Left lung (tissue), 4 donors: ENCODE measurements at regions not wholly inside any gene's neighbourhood (a gene's known extent, or its start where the extent isn't known, plus 50 kb on each side); places are given as distances from the start of the nearest gene placed in this dataset.

ENCODE experiments used
- ATAC-seq: fragments of 200-7000 bp; cut with Tn5 transposase; one replicate; pipeline ENCODE4 v1.9.1; 2020; ENCODE audit warnings: moderate library complexity
- DNase-seq, 4 donors: peaks; one replicate each; pipeline ENCODE4 v3.0.0-alpha.2; 2013 to 2020
- H3K27ac ChIP-seq, 2 donors: fragments of 200-600 bp; sonication (generic) in 1 of 2; one replicate each; pipeline versions ENCODE4 v1.5.0 to v1.8.0; 2020 to 2021
- H3K27me3 ChIP-seq, 2 donors: fragments of 200-600 bp; sonication (generic) in 1 of 2; one replicate each; pipeline versions ENCODE4 v1.5.0 to v1.8.0; 2020 to 2021
- H3K36me3 ChIP-seq, 2 donors: fragments of 200-600 bp; sonication (generic) in 1 of 2; one replicate each; pipeline versions ENCODE4 v1.5.0 to v1.8.0; 2020 to 2021
- H3K4me1 ChIP-seq, 2 donors: fragments of 200-600 bp; one replicate each; pipeline ENCODE4 v1.8.0; 2021
- H3K4me3 ChIP-seq, 2 donors: fragments of 200-600 bp; sonication (generic) in 1 of 2; one replicate each; pipeline versions ENCODE4 v1.5.0 to v1.8.0; 2020 to 2021; ENCODE audit warnings: mild to moderate bottlenecking in 1 of 2
- H3K9me3 ChIP-seq, 2 donors: fragments of 200-600 bp; sonication (generic) in 1 of 2; one replicate each; pipeline versions ENCODE4 v1.5.0 to v1.8.0; 2020 to 2021
- CTCF ChIP-seq, 2 donors: fragments of 200-600 bp; sonication (generic) in 1 of 2; IDR thresholded peaks; one replicate each; pipeline versions ENCODE4 v1.5.0 to v1.8.0; 2021; ENCODE audit warnings: antibody characterized with exemption in 2 of 2
- intact Hi-C, 2 donors: fragments of 100-400 bp; cut with DNase I; formaldehyde crosslinking; loops; one replicate each; pipeline versions ENCODE4 v1.11.2 to v1.14.2; 2022
- donor health status: DM: no; HTN: yes; CAD: no.
- donor health status: DM: no; HTN: no; CAD: no.

DNA sequence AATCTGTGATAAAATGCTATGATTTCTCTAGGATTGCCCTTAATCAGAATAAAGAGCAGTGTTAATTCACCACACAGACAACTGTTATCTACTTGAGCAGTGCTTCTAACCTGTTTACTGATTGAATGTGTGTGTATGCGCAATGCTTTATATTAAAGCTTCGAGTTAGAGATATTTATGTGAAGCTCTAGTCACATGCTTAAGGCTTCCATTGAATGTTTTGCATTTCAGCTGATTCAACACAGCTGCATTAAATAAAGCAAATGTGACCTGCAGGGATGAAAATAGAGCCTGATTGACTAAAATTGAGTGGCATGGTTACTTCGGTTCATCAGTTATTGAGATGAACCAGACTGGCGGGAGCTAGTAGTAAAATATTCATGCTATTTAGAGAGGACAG lies 395.3 kb downstream of the JRKL start:
- Histone ChIP-seq H3K27ac (no peak overlapping the region), H3K4me1 (no peaks in the 10 kb centered on the region), H3K9me3 (peaks cover 0 to 3% of the 10 kb centered on the region in 2 donors), H3K4me3 (no peak overlapping the region), H3K36me3 (no peaks in the 10 kb centered on the region), H3K27me3 (no peaks in the 10 kb centered on the region)
- no peak for TF ChIP-seq CTCF (IDR thresholded peaks at IDR 0.05)
- DNase-seq (no peak), ATAC-seq (no peak)
- intact Hi-C loops: no loop called here

DNA sequence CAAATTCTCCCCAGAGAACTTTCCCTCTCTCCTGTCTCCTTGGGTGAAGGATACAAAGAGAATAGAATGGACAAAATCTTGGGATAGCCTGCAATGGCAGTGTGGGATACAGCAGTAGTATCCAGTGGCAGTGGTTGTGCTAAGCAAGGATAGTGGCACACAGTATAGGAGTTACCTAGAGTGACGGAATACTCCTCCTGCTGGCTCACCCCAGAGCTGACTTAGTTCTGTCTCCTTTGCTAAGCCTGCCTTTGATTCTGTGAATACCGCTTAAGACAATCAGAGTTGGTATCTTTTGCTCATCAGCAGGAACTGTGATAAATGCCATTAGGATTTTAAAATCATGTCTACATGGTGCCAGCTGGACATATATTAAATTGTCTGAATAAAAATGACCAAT lies 404.3 kb downstream of the JRKL start:
- DNase-seq (no peak), ATAC-seq (no peak)
- intact Hi-C loops: no loop called here
- no peak for TF ChIP-seq CTCF (IDR thresholded peaks at IDR 0.05)
- H3K4me3 ChIP-seq: no peak overlapping the region
- H3K36me3 ChIP-seq: no peaks in the 10 kb centered on the region
- H3K9me3 ChIP-seq: peaks cover 0 to 5% of the 10 kb centered on the region in 2 donors
- H3K4me1 ChIP-seq: no peaks in the 10 kb centered on the region
- H3K27me3 ChIP-seq: no peaks in the 10 kb centered on the region
- no peak overlapping the region for H3K27ac ChIP-seq

DNA sequence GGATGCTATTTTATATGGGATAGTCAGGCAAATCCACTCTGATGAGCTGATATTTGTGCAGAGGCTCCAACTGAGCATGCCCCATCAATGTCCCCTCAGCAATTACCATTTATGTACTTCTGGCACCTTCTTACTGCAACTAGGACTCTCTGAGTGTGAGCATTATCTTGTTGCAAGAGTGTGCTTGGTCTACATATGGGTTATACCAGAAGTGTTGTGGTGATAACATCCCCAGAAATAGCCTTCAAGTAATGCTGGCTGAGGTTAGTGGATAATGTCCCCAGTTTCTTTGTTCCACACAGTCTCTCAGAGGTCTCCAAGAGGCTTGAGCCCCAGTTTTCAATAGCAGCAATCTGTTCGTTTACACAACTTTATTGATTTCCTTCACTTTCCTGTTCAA lies 408.6 kb downstream of the JRKL start:
- no peak for ATAC-seq
- no peaks in the 10 kb centered on the region for H3K4me1 ChIP-seq
- no peak for TF ChIP-seq CTCF (IDR thresholded peaks at IDR 0.05)
- intact Hi-C loops: no loop called here
- no peaks in the 10 kb centered on the region for H3K27me3 ChIP-seq
- DNase-seq: no peak
- no peaks in the 10 kb centered on the region for H3K36me3 ChIP-seq
- no peaks in the 10 kb centered on the region for H3K9me3 ChIP-seq
- no peak overlapping the region for H3K4me3 ChIP-seq
- H3K27ac ChIP-seq: no peak overlapping the region

DNA sequence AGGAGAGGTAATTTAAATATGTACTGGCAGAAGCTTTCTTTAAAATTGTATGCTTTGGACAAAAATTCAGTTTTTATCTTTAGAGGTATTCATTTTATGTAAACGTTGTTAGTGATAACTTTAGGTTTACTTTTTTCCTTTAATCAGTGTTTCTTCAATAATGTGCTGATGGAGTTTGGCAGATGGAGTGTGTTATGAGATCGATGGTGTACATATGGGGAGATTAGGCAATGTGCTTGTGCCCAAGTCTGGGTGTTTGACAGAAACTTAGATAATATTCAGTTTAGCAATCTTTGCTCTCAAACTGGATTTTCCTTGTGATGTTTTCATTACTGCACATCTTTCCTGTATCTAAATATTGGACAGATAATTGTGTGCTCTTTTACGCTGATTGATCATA lies 425.4 kb downstream of the JRKL start:
- H3K4me3 ChIP-seq: no peak overlapping the region
- intact Hi-C loops: no loop called here
- DNase-seq (peak in 2 of 4 donors; percentile 23 to 24), ATAC-seq (no peak)
- H3K27ac ChIP-seq: no peak overlapping the region
- H3K9me3 ChIP-seq: peaks cover 0 to 14% of the 10 kb centered on the region in 2 donors
- H3K27me3 ChIP-seq: no peaks in the 10 kb centered on the region
- H3K36me3 ChIP-seq: no peaks in the 10 kb centered on the region
- H3K4me1 ChIP-seq: no peaks in the 10 kb centered on the region
- no peak for TF ChIP-seq CTCF (IDR thresholded peaks at IDR 0.05)

- intact Hi-C loops: no loop called here
- Histone ChIP-seq H3K4me1 (no peaks in the 10 kb centered on the region), H3K27me3 (no peaks in the 10 kb centered on the region), H3K9me3 (peaks cover 0 to 4% of the 10 kb centered on the region in 2 donors), H3K36me3 (no peaks in the 10 kb centered on the region), H3K4me3 (no peak overlapping the region), H3K27ac (no peak overlapping the region)
- peak; percentile 27 for ATAC-seq
- no peak for DNase-seq
- TF ChIP-seq CTCF (IDR thresholded peaks at IDR 0.05): no peak
These were observed 427.9 kb downstream of the JRKL start for GRCh38 chr11:96817482-96818399.
